ENCODE measurements at regions not wholly inside any gene's neighbourhood (a gene's known extent, or its start where the extent isn't known, plus 50 kb on each side); places are given as distances from the start of the nearest gene placed in this dataset.
A peak's percentile ranks its signal among the peaks of the same experiment; 100 is the strongest.

- DNase-seq (ENCODE audit: extremely low read depth, low read depth), result no peak
- no peak for TF ChIP-seq CTCF (IDR thresholded peaks at IDR 0.05; ENCODE audit: low read depth, low read length, missing control alignments)
- no peak overlapping the region for H3K4me3 ChIP-seq (replicated peaks; ENCODE audit: low read depth, low read length)
These were observed 54.2 kb downstream of the MSX1 start for GRCh38 chr4:4913628-4914027.

DNA sequence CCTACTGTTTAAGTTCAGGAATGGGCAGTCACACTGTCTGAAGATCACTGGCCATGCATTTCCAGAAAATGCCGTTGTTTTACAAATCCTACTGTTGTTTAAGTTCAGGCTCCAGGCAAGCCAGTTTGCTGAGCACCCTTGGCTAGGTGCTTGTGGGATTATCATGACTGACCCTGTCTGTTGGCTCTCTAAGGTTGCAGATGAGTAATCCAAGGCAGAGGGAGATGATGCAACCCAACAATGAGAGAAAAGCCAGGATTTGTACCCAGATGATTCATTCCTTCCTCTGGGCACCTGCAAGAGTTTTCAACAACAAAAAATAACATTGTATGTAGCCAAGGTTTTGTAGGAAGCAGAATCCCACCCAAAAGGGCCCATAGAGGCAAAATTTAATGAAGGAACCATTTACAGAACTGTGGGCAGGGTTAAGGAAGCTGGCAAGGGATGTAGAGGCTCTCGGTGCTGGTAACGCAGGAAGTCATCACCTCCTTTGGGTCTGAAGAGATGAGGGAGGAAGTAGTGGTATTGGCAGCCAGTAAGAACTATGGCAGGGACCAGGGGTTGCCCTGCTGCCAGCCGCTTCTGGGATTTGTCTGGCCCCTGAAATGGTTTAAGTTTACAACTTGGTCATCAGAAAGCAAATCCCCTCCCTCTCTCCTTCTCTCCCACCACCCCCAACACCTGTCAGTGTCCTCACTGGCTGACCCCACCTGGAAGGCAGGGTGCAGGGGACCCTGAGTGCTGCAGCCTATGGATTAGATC, 54.8 kb downstream of the MSX1 start:
- no peak for DNase-seq (ENCODE audit: extremely low read depth, low read depth)
- no peak for TF ChIP-seq CTCF (IDR thresholded peaks at IDR 0.05; ENCODE audit: low read depth, low read length, missing control alignments)
- H3K4me3 ChIP-seq (replicated peaks; ENCODE audit: low read depth, low read length), result no peak overlapping the region

DNA sequence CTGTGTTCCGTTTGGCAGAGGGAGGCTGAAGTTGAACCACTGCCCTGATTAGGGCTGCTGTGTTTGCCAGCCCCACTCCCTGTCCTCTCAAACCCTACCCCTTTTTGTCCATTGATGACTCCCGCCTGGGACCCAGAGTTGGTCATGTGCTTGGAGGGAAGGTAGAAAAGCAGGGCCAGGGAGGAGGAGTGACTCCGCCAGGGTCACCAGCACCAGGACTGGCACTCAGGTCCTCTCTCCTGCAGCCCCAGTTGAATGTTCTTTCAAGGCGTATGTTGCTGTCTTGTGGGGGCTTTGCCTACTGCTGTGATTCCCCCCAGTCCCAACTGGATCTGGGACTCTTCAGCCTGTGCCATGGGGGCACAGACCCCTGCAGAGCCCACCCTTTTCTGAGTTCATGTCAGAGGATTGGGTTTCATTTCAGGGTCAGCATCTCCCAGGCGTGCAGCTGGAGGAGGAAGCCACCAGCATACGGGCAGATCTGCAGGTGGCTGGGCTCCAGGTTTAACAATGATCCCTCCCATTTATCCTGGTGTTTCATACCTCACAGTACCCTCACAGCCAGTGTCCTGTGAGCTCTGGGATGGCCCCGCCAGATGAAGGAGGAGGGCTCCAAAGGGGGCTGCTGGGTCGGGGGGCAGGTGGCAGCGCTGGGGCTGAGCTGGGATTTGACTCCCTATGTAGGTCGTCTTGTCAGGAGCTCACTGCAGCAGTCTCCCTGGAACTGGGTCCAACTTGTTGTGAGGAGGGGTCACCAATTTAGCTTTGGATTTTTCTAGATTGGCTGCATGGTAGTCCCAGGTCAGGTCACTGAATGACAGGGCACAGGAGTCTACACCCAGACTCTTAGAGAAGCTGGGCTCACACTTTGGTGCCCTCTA, 55.7 kb downstream of the MSX1 start:
- no peak overlapping the region for H3K4me3 ChIP-seq (replicated peaks; ENCODE audit: low read depth, low read length)
- no peak for DNase-seq (ENCODE audit: extremely low read depth, low read depth)
- no peak for TF ChIP-seq CTCF (IDR thresholded peaks at IDR 0.05; ENCODE audit: low read depth, low read length, missing control alignments)

- no peak for DNase-seq (ENCODE audit: extremely low read depth, low read depth)
- H3K4me3 ChIP-seq (replicated peaks; ENCODE audit: low read depth, low read length), result no peak overlapping the region
- no peak for TF ChIP-seq CTCF (IDR thresholded peaks at IDR 0.05; ENCODE audit: low read depth, low read length, missing control alignments)
These were observed 58.6 kb downstream of the MSX1 start for GRCh38 chr4:4918067-4918466.

GRCh38 chr4:4919927-4920326, 60.5 kb downstream of the MSX1 start:
- peak; percentile 11 for DNase-seq (ENCODE audit: extremely low read depth, low read depth)
- TF ChIP-seq CTCF (IDR thresholded peaks at IDR 0.05; ENCODE audit: low read depth, low read length, missing control alignments), result no peak
- H3K4me3 ChIP-seq (replicated peaks; ENCODE audit: low read depth, low read length), result no peak overlapping the region

DNA sequence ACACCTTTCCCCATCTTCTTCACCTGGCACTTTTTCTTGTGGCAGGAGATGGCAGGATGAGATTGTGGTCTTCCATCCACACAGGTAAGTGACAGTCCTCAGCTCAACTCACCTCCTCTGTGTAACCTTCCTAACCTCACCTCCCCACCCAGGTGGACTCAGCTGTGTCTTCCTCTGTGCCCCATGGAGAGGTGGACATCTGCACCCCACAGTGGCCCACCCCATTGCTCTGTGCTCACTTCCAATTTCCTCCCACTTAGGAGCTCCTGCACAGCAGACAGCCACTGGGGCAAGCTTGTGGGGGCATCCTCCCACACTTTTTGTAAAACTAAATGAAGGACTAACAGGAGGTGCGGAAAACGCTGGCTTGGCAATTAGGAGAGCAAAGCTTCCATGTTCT, 61.6 kb downstream of the MSX1 start:
- no peak for DNase-seq (ENCODE audit: extremely low read depth, low read depth)
- no peak overlapping the region for H3K4me3 ChIP-seq (replicated peaks; ENCODE audit: low read depth, low read length)
- no peak for TF ChIP-seq CTCF (IDR thresholded peaks at IDR 0.05; ENCODE audit: low read depth, low read length, missing control alignments)
